Mucosa of rectum (tissue), 2 donors: ENCODE measurements at regions not wholly inside any gene's neighbourhood (a gene's known extent, or its start where the extent isn't known, plus 50 kb on each side); places are given as distances from the start of the nearest gene placed in this dataset.
"Not testable (repeated sequence)": the region's sequence is repeated elsewhere in the genome, so short reads cannot be mapped to it uniquely, and the experiment has no call there.

ENCODE experiments used
- H3K27ac ChIP-seq, 2 donors: one replicate each; pipeline ENCODE4 v1.7.0; 2013; ENCODE audit warnings: inconsistent platforms in 2 of 2, low read depth in 2 of 2, low read length in 2 of 2
- H3K27me3 ChIP-seq, 2 donors: one replicate each; pipeline ENCODE4 v1.7.0; 2013; ENCODE audit warnings: low read length in 2 of 2; ENCODE audit not compliant: control insufficient read depth in 2 of 2, insufficient read depth in 2 of 2
- H3K36me3 ChIP-seq, 2 donors: one replicate each; pipeline ENCODE4 v1.7.0; 2013; ENCODE audit warnings: low read length in 2 of 2; ENCODE audit not compliant: control insufficient read depth in 2 of 2, insufficient read depth in 2 of 2
- H3K4me1 ChIP-seq, 2 donors: one replicate each; pipeline ENCODE4 v1.7.0; 2013; ENCODE audit warnings: low read length in 2 of 2, mild to moderate bottlenecking in 1 of 2; ENCODE audit not compliant: control insufficient read depth in 2 of 2, insufficient read depth in 2 of 2
- H3K4me3 ChIP-seq, 2 donors: one replicate each; pipeline ENCODE4 v1.7.0; 2013; ENCODE audit warnings: low read length in 2 of 2
- H3K9ac ChIP-seq, 2 donors: one replicate each; pipeline ENCODE4 v1.7.0; 2013; ENCODE audit warnings: low read length in 2 of 2, low read depth in 1 of 2, mild to moderate bottlenecking in 1 of 2
- H3K9me3 ChIP-seq, 2 donors: one replicate each; pipeline ENCODE4 v1.7.0; 2013; ENCODE audit warnings: low read length in 2 of 2; ENCODE audit not compliant: control insufficient read depth in 2 of 2
- donor health status: healthy.
- donor health status: Normal muscosa, but diverticular disease.

DNA sequence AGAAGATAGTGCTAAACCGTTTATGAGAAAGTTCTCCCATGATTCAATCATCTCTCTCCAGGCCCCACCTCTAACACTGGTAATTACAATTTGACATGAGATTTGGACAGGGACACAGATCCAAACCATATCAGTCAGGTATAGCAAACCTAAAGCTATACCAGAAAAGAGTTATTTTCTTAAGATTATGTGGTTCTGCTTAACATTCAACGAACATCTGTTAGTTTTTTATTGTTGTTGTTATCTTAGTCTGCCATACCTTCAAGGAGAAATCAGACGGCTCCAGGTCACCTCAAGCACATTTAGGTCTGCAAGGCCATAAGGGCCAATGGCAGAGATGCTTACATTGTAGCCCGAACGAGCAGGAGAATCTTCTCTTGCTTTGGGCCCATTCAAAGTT lies 89.5 kb upstream of the ETV3 start:
- H3K4me1 ChIP-seq, result peaks cover 2 to 5% of the 10 kb centered on the region in 2 donors
- no peak overlapping the region for H3K27ac ChIP-seq
- H3K27me3 ChIP-seq, result no peaks in the 10 kb centered on the region

DNA sequence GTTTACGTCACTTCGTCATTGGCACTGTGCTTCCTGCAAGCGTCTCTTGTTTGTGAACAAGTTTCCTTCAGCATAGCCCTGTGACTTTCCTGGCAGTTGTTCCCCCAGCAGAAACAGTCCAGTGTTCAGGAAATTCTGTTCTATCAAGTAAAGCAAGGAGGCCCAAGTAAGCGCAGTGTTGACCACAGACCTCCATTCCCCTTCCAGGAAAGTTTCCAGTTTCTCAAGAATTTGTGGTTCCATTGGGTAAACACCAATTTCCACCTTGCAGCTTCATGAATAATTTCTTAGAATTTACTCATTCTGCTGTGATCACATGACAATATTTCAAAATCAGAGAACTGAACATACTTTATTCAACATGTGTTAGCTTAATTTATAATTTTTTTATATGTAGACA lies 88.5 kb upstream of the ETV3 start:
- H3K9me3 ChIP-seq, result no peaks in the 10 kb centered on the region
- no peak overlapping the region for H3K27ac ChIP-seq
- peaks cover 0 to 5% of the 10 kb centered on the region in 2 donors for H3K4me1 ChIP-seq
- H3K36me3 ChIP-seq, result no peaks in the 10 kb centered on the region
- H3K27me3 ChIP-seq, result no peaks in the 10 kb centered on the region
- no peak overlapping the region for H3K9ac ChIP-seq
- no peak overlapping the region for H3K4me3 ChIP-seq

More for the DNA sequence above, 89.5 kb upstream of the ETV3 start:
- Histone ChIP-seq H3K9ac (no peak overlapping the region), H3K9me3 (no peaks in the 10 kb centered on the region), H3K4me3 (no peak overlapping the region), H3K36me3 (no peaks in the 10 kb centered on the region)

DNA sequence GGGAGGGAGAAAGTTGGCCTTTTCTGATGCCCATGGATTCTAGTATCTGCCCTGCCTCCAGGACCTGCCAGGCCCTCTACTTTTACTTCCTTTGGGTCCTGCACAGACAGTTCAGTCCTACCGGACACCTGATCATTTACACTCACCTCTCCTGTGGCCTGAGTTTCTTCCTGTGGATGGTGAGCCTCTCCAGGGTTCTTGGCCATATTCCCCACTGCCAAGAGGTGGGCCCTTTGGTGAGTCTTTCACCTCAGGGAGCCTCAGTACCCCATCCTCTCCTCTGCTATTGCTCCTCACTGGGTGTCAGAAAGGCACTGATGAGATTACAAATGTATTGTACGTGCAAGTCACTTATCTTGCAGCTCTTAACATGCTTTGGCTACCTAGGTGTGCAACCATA lies 81.4 kb upstream of the ETV3 start:
- no peaks in the 10 kb centered on the region for H3K4me1 ChIP-seq
- no peak overlapping the region for H3K27ac ChIP-seq

DNA sequence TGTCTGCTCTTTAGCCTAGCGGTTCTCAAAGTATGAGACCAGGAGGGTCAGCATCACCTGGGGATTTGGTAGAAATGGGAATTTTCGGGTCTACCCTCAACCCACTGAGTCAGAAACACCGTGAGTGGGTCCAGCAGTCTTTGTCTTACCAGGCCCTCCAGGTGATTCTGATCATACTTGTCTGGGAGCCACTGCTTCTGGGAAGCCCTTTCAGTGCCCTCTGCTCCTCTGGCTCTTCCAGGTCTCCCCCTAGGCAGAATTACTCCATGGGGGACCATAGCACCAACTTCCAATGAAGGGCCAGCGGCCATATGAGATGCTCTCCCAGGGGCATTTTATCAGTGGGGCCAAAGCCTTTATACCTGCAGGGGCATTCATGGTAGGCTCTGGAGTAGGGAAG lies 81.0 kb upstream of the ETV3 start:
- Histone ChIP-seq H3K27ac (no peak overlapping the region), H3K36me3 (no peaks in the 10 kb centered on the region), H3K27me3 (peaks cover 3 to 5% of the 10 kb centered on the region in 2 donors), H3K9me3 (peaks cover 0 to 2% of the 10 kb centered on the region in 2 donors), H3K9ac (no peak overlapping the region), H3K4me3 (no peak overlapping the region), H3K4me1 (no peaks in the 10 kb centered on the region)

More for the DNA sequence above, 81.4 kb upstream of the ETV3 start:
- no peak overlapping the region for H3K4me3 ChIP-seq
- peaks cover 3 to 5% of the 10 kb centered on the region in 2 donors for H3K27me3 ChIP-seq
- H3K9ac ChIP-seq, result no peak overlapping the region
- H3K36me3 ChIP-seq, result no peaks in the 10 kb centered on the region
- H3K9me3 ChIP-seq, result peaks cover 0 to under 1% of the 10 kb centered on the region in 2 donors

DNA sequence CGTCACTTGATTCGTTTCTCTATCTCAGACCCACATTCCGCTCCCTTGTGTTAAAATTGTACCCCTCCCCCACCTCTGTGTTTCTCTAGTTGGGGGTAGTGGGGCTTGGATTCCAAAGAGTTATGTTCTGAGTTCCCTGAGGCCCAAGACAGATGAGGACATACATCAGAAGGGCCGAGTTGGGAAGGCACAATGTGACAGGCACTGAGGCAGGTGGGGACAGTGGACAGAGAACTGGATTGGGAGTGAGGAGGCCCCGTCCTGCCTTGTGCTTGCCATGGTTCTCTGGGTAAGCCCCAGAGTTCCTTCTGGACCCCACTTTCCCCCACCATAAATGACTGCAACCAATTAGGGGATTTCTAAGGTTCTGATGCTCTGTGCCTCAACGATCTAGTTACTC lies 80.5 kb upstream of the ETV3 start:
- Histone ChIP-seq H3K9ac (no peak overlapping the region), H3K4me3 (no peak overlapping the region), H3K9me3 (peaks cover 0 to 2% of the 10 kb centered on the region in 2 donors), H3K4me1 (no peaks in the 10 kb centered on the region), H3K36me3 (no peaks in the 10 kb centered on the region), H3K27ac (no peak overlapping the region), H3K27me3 (peaks cover 3 to 5% of the 10 kb centered on the region in 2 donors)

DNA sequence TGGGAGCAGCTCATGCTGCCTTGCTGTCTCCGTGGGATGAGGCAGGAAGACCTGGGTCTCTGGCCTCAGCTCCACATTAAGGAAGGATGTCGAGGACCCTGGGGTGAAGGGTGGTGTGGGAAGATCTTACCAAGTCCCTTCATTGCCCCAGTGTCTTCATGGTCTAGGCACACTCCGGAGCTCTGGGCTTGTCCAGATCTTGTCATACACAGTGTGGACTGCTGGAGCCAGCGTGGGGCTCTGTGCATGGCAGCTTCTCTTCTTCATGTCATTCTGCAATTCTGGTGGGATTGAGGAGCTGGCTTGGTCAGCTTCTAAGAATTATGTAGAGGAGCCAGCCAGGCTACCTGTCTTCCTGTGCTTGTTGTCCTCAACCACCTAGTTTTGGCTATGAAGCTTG lies 79.3 kb upstream of the ETV3 start:
- Histone ChIP-seq H3K36me3 (no peaks in the 10 kb centered on the region), H3K4me3 (no peak overlapping the region), H3K27me3 (peaks cover 3 to 5% of the 10 kb centered on the region in 2 donors), H3K9ac (no peak overlapping the region), H3K4me1 (no peaks in the 10 kb centered on the region), H3K27ac (no peak overlapping the region), H3K9me3 (peaks cover 0 to 2% of the 10 kb centered on the region in 2 donors)

DNA sequence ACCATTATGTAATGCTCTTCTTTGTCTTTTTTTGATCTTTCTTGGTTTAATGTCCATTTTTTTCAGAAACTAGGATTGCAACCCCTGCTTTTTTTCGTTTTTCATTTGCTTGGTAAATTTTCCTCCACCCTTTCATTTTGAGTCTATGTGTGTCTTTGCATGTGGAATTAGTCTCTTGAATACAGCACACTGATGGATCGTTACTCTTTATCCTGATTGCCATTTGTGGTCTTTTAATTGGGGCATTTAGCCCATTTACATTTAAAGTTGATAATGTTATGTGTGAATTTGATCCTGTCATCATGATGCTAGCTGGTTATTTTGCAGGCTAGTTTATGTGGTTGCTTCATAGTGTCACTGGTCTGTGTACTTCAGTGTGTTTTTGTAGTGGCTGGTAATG lies 75.6 kb upstream of the ETV3 start:
- H3K9me3 ChIP-seq, result peaks cover 0 to 2% of the 10 kb centered on the region in 2 donors

DNA sequence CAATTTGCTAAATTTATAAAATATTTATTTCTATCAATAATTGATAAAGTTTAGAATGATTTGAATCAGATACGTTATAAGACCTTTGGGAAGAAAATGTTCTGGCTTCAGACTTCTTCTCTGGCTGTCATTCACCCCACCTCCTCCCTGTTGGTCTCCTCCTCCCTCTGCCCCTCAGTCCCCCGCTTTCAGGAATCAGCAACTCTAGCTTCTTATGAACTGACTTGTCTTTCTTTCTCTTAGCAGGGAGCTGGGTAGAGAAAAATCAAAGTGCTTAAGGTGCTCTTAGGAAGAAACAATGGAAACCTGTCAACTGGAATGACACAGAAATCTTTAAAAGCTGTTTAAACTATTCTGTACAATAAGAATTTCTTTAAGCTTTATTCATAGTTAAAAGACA lies 71.3 kb upstream of the ETV3 start:
- H3K4me3 ChIP-seq, result no peak overlapping the region
- no peaks in the 10 kb centered on the region for H3K4me1 ChIP-seq
- peaks cover 0 to 3% of the 10 kb centered on the region in 2 donors for H3K27me3 ChIP-seq
- H3K9ac ChIP-seq, result no peak overlapping the region
- peaks cover 0 to under 1% of the 10 kb centered on the region in 2 donors for H3K9me3 ChIP-seq
- H3K36me3 ChIP-seq, result no peaks in the 10 kb centered on the region
- H3K27ac ChIP-seq, result no peak overlapping the region

More for the DNA sequence above, 75.6 kb upstream of the ETV3 start:
- Histone ChIP-seq H3K27me3 (peaks cover 3 to 5% of the 10 kb centered on the region in 2 donors), H3K4me1 (no peaks in the 10 kb centered on the region), H3K27ac (no peak overlapping the region), H3K9ac (no peak overlapping the region), H3K36me3 (no peaks in the 10 kb centered on the region), H3K4me3 (no peak overlapping the region)

DNA sequence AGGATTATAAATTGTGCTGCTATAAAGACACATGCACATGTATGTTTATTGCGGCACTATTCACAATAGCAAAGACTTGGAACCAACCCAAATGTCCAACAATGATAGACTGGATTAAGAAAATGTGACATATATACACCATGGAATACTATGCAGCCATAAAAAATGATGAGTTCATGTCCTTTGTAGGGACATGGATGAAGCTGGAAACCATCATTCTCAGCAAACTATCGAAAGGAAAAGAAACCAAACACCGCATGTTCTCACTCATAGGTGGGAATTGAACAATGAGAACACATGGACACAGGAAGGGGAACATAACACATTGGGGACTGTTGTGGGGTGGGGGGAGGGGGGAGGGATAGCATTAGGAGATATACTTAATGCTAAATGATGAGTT lies 67.8 kb upstream of the ETV3 start:
- H3K27ac ChIP-seq, H3K27me3 ChIP-seq, H3K9ac ChIP-seq, H3K36me3 ChIP-seq, H3K4me3 ChIP-seq, H3K4me1 ChIP-seq, H3K9me3 ChIP-seq: not testable (repeated sequence)

DNA sequence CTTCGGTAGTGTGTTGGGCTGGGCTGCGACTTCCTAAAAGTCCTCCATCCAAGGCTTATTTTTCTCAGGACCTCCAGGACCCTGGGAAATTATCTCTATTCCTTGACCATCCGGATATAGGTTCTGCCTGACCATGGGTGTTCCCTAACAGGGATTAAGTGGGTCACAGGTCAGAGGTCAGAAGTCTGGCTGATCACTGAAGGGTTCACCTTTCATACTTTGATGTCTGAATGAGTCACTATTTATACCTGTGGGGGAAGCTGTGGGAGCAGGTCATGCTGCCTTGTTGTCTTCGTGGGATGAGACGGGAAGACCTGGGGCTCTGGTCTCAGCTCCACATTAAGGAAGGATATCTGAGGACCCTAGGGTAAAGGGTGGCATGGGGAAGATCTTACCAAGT lies 65.0 kb upstream of the ETV3 start:
- Histone ChIP-seq H3K36me3 (no peaks in the 10 kb centered on the region), H3K4me1 (no peaks in the 10 kb centered on the region), H3K27me3 (peaks cover 0 to 10% of the 10 kb centered on the region in 2 donors), H3K27ac (no peak overlapping the region), H3K9ac (no peak overlapping the region), H3K9me3 (no peaks in the 10 kb centered on the region), H3K4me3 (no peak overlapping the region)

DNA sequence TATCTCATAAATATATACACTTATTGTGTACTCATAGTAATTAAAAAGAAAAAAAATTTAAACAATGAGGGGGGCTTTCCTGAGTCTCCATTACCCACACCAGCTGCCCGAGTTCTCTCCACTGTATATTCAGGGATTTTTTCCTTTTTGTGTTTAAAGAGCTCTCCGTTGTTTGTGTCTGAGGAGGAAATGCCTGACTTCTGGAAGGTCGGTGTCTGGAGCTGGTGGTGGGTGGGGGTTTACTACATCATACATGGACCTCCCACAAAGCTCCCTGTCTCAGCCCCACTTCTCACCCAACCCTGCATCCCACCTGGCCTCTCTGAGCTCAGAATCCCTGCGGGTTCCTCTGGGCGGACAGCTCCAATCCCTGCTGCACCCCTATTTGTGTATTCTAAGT lies 64.1 kb upstream of the ETV3 start:
- no peak overlapping the region for H3K4me3 ChIP-seq
- no peaks in the 10 kb centered on the region for H3K36me3 ChIP-seq
- no peak overlapping the region for H3K27ac ChIP-seq
- peaks cover 0 to 10% of the 10 kb centered on the region in 2 donors for H3K27me3 ChIP-seq
- H3K4me1 ChIP-seq, result no peaks in the 10 kb centered on the region
- H3K9ac ChIP-seq, result no peak overlapping the region
- H3K9me3 ChIP-seq, result no peaks in the 10 kb centered on the region
